ENCODE measurements at regions not wholly inside any gene's neighbourhood (a gene's known extent, or its start where the extent isn't known, plus 50 kb on each side); places are given as distances from the start of the nearest gene placed in this dataset.

- H3K79me2 ChIP-seq (ENCODE audit: control insufficient read depth, insufficient read depth, low read length), result no peaks in the 10 kb centered on the region
- no peak for TF ChIP-seq BRF1 (IDR thresholded peaks at IDR 0.05; ENCODE audit: borderline replicate concordance, extremely low read depth, insufficient read length)
- no peak for TF ChIP-seq CC2D1A (IDR thresholded peaks at IDR 0.05)
- no peak for TF ChIP-seq CREB1 (IDR thresholded peaks at IDR 0.05)
- TF ChIP-seq CREB1 (CRISPR knock-in tag; IDR thresholded peaks at IDR 0.05), result no peak
- no peak for TF ChIP-seq ZNF24 (IDR thresholded peaks at IDR 0.05)
- TF ChIP-seq FOS (IDR thresholded peaks at IDR 0.05; ENCODE audit: extremely low read depth, insufficient read length), result no peak
- TF ChIP-seq BDP1 (IDR thresholded peaks at IDR 0.05; ENCODE audit: insufficient read depth, insufficient read length), result no peak
- TF ChIP-seq, protein P1, sequence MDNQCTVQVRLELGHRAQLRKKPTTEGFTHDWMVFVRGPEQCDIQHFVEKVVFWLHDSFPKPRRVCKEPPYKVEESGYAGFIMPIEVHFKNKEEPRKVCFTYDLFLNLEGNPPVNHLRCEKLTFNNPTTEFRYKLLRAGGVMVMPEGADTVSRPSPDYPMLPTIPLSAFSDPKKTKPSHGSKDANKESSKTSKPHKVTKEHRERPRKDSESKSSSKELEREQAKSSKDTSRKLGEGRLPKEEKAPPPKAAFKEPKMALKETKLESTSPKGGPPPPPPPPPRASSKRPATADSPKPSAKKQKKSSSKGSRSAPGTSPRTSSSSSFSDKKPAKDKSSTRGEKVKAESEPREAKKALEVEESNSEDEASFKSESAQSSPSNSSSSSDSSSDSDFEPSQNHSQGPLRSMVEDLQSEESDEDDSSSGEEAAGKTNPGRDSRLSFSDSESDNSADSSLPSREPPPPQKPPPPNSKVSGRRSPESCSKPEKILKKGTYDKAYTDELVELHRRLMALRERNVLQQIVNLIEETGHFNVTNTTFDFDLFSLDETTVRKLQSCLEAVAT (IDR thresholded peaks at IDR 0.05), result no peak
- no peaks in the 10 kb centered on the region for H3K9me3 ChIP-seq (replicated peaks; ENCODE audit: control insufficient read depth, insufficient read depth, low read depth, low read length)
- no peak for FAIRE-seq
- intact Hi-C loops (cut with micrococcal nuclease) (no loop called here), in situ Hi-C loops (cut with MboI) (no loop called here)
- ChIA-PET CTCF (ENCODE audit: low intra/inter-chr PET ratio) (no interaction called here), POLR2A (no interaction called here)
- H3K27me3 ChIP-seq (ENCODE audit: control insufficient read depth in 2 of 2, insufficient read depth in 2 of 2, low read length in 2 of 2), result peaks cover 0 to 7% of the 10 kb centered on the region in 2 experiments; a peak in 2 of 5 replicates
- H4K20me1 ChIP-seq (replicated peaks; ENCODE audit: control insufficient read depth, insufficient read depth, low read length), result no peaks in the 10 kb centered on the region
- no peak overlapping the region for H3K9ac ChIP-seq (ENCODE audit: insufficient read depth in 1 of 2, low read depth in 2 of 2, low read length in 2 of 2)
- 0% methylated on average over 3 of the region's 3 CpGs for WGBS (ENCODE audit: insufficient coverage, low coverage, missing lambda C conversion rate)
- BruUV-seq (replicated peaks), result no TSS peak
- H3K4me2 ChIP-seq (ENCODE audit: insufficient read depth, low read length), result no peak overlapping the region
- no peak overlapping the region for H2AFZ ChIP-seq (ENCODE audit: low read depth, low read length)
- no peak for DNase-seq (ENCODE audit: extremely low read depth in 1 of 4, low spot score in 3 of 4)
- H3K27ac ChIP-seq (ENCODE audit: extremely low read depth, low read depth, low read length), result no peak overlapping the region
- H3K4me3 ChIP-seq, result no peak overlapping the region
- ATAC-seq, result no peak
- H3K4me1 ChIP-seq (replicated peaks in 1 of 2; ENCODE audit: control insufficient read depth in 2 of 2, insufficient read depth in 2 of 2, low read length in 2 of 2), result no peaks in the 10 kb centered on the region
- H3K36me3 ChIP-seq (ENCODE audit: control insufficient read depth, insufficient read depth, low read length), result no peaks in the 10 kb centered on the region
- no peaks in the 10 kb centered on the region for H3K9me1 ChIP-seq (ENCODE audit: control insufficient read depth, insufficient read depth, low read length)
Measured at GRCh38 chr1:34270181-34270580, 93.5 kb downstream of the C1orf94 start.

All from K562 (cell line).